22Rv1 (cell line): ENCODE measurements at regions not wholly inside any gene's neighbourhood (a gene's known extent, or its start where the extent isn't known, plus 50 kb on each side); places are given as distances from the start of the nearest gene placed in this dataset.

Experiments
- CTCF ChIP-seq: fragments of 450-650 bp; IDR thresholded peaks from 2 replicates; pipeline ENCODE4 v1.5.1; 2017; ENCODE audit warnings: mild to moderate bottlenecking
- ZFX ChIP-seq: fragments of 450-650 bp; IDR thresholded peaks from 2 replicates; pipeline ENCODE4 v1.6.1; 2017; ENCODE audit warnings: antibody characterized with exemption, borderline replicate concordance

DNA sequence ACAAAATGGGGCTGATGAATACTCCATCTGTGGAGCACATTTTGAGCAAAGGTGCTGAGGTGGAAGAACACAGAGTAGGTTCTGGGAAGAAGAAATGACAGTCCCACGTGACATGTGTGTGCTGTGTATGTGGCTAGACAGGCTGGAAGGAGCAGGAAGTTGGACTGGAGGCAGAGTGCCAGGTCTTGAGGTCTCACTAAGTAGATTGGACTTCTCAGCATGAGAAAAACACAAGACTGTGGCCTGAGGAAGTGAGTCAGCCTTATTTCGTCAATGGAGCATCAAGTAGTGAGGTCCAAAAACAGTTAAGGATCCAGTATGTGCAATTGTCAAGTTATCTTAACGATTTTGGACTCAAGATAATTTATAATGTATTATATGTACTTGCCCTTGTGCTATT is 736.5 kb downstream of the KCNJ2 start:
- TF ChIP-seq CTCF, result no peak
- no peak for TF ChIP-seq ZFX
